ENCODE measurements at regions not wholly inside any gene's neighbourhood (a gene's known extent, or its start where the extent isn't known, plus 50 kb on each side); places are given as distances from the start of the nearest gene placed in this dataset.

- TF ChIP-seq, protein P1, sequence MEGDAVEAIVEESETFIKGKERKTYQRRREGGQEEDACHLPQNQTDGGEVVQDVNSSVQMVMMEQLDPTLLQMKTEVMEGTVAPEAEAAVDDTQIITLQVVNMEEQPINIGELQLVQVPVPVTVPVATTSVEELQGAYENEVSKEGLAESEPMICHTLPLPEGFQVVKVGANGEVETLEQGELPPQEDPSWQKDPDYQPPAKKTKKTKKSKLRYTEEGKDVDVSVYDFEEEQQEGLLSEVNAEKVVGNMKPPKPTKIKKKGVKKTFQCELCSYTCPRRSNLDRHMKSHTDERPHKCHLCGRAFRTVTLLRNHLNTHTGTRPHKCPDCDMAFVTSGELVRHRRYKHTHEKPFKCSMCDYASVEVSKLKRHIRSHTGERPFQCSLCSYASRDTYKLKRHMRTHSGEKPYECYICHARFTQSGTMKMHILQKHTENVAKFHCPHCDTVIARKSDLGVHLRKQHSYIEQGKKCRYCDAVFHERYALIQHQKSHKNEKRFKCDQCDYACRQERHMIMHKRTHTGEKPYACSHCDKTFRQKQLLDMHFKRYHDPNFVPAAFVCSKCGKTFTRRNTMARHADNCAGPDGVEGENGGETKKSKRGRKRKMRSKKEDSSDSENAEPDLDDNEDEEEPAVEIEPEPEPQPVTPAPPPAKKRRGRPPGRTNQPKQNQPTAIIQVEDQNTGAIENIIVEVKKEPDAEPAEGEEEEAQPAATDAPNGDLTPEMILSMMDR (IDR thresholded peaks at IDR 0.05), result no peak
- TF ChIP-seq POLR2A (IDR thresholded peaks at IDR 0.05; ENCODE audit: low read depth) (no peak), EP300 (IDR thresholded peaks at IDR 0.05) (no peak), POLR2AphosphoS5 (IDR thresholded peaks at IDR 0.05) (no peak)
These were observed 185.2 kb downstream of the C1orf94 start for GRCh38 chr1:34361781-34362357.

All from esophagus muscularis mucosa (tissue), 4 donors.